ENCODE measurements at regions not wholly inside any gene's neighbourhood (a gene's known extent, or its start where the extent isn't known, plus 50 kb on each side); places are given as distances from the start of the nearest gene placed in this dataset.

DNA sequence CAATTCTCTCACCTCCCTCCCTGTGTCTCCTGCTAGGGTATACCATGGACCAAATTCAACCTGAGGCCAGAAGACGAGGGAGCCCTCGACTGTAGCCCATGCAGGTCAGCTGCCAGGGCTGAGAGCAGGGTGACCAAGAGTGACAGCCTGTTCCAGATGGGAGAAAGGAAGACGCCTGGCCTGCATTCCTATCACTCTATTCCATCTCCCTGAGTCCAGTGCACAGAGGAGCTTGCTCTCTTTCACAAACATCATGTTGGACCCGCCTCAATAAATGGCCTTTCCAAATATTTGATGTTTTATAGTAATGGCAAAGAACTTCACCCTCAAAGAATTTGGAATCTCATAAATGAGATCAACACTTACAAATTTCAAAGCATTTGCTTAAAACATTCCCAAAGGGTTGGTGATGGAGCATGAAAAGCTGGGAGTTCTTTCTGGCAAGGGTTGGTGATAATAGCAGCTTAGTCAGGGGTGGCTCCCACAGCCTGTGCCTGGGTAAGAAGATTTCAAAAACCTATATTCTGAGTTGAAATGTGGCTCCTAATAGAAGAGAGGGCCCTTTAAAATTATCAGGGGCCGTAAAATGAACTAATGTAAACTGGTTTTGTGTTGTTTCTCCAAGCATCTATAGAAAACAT, 393.1 kb downstream of the EFNA5 start:
- TF ChIP-seq, protein P1, sequence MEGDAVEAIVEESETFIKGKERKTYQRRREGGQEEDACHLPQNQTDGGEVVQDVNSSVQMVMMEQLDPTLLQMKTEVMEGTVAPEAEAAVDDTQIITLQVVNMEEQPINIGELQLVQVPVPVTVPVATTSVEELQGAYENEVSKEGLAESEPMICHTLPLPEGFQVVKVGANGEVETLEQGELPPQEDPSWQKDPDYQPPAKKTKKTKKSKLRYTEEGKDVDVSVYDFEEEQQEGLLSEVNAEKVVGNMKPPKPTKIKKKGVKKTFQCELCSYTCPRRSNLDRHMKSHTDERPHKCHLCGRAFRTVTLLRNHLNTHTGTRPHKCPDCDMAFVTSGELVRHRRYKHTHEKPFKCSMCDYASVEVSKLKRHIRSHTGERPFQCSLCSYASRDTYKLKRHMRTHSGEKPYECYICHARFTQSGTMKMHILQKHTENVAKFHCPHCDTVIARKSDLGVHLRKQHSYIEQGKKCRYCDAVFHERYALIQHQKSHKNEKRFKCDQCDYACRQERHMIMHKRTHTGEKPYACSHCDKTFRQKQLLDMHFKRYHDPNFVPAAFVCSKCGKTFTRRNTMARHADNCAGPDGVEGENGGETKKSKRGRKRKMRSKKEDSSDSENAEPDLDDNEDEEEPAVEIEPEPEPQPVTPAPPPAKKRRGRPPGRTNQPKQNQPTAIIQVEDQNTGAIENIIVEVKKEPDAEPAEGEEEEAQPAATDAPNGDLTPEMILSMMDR (IDR thresholded peaks at IDR 0.05): no peak
- DNase-seq (ENCODE audit: low spot score): no peak
- Histone ChIP-seq H3K27ac (no peak overlapping the region), H3K4me3 (no peak overlapping the region)

DNA sequence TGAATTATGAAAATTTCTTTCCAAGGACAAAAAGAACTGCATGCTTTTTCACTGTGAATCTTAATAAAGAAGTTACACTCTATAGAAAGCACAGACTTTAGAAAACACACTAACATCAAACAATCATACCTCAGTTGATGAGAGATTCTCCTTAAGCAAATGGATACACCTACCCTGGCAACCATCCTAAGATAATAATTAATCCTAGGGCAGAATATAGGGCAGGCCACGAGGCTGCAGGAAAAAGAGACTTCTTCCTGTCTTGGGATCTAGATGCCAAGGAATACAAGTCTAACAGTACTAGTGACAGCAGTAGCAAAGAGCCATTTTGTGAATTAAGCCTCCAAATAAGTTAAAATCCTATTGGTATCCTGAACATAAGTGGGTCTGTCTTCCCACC, 395.4 kb downstream of the EFNA5 start:
- DNase-seq (ENCODE audit: low spot score): no peak
- no peak overlapping the region for H3K27ac ChIP-seq
- TF ChIP-seq, protein P1 (IDR thresholded peaks at IDR 0.05): no peak

DNA sequence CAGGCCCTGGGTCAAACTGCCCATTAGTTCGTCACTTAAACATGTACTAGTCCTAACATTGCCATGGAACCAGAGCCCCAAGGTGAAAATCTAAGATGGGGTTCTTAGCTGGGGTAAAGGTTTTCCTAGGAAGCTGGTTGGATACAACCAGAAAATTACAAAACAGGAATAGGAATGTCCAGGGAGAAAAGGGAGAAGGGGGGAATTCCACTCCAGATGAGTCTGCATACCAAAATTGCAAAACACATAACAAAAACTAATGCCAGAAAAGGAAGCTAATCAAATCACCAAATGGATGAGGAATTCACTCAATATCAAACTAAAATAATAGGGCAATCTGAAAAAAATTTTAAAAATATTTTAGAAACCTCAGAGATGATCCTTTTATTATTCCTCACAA, 396.2 kb downstream of the EFNA5 start:
- TF ChIP-seq, protein P1 (IDR thresholded peaks at IDR 0.05): no peak
- Histone ChIP-seq H3K27ac (no peak overlapping the region), H3K4me3 (no peak overlapping the region)
- DNase-seq (ENCODE audit: low spot score): no peak

More for the DNA sequence above, 395.4 kb downstream of the EFNA5 start:
- no peak overlapping the region for H3K4me3 ChIP-seq

DNA sequence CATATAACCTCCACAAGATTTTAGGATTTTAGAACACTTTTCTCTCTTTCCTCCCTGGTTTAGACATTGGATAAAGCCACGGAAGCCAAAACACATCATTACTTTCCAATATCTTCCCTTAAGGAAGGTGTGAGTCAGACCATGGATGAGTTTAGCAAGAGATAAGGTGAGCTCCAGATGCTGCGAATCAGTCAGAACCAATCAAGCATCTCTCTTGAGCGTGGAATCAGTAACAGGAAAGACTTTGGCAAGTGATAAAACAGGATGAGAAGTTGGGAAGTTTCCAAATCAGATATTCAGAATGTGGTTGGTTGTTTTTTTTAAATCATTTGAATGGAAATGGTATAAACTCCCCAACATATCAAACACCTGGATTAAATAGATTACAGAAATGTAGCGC, 397.8 kb downstream of the EFNA5 start:
- Histone ChIP-seq H3K4me3 (no peak overlapping the region), H3K27ac (no peak overlapping the region)
- TF ChIP-seq, protein P1 (IDR thresholded peaks at IDR 0.05): no peak
- no peak for DNase-seq (ENCODE audit: low spot score)

DNA sequence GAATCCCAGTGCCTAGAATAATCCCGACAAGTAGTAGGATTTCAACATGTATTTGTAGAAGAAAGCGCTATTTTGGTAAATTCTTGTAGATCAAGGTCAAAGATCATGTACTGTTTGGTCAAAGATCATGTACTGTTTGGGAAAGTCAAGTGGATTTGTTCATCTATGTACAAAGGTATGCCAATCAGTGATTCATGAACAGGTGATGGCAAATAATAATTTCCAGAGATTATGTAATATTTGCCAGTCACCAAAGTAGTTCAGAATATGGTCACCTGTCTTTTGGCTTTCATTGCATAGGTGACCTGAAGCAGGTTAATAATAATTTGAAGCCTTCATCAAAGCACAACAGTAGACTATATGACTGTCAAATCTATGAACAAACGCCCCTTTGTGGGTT, 398.2 kb downstream of the EFNA5 start:
- Histone ChIP-seq H3K4me3 (no peak overlapping the region), H3K27ac (no peak overlapping the region)
- TF ChIP-seq, protein P1 (IDR thresholded peaks at IDR 0.05): no peak
- DNase-seq (ENCODE audit: low spot score): no peak

DNA sequence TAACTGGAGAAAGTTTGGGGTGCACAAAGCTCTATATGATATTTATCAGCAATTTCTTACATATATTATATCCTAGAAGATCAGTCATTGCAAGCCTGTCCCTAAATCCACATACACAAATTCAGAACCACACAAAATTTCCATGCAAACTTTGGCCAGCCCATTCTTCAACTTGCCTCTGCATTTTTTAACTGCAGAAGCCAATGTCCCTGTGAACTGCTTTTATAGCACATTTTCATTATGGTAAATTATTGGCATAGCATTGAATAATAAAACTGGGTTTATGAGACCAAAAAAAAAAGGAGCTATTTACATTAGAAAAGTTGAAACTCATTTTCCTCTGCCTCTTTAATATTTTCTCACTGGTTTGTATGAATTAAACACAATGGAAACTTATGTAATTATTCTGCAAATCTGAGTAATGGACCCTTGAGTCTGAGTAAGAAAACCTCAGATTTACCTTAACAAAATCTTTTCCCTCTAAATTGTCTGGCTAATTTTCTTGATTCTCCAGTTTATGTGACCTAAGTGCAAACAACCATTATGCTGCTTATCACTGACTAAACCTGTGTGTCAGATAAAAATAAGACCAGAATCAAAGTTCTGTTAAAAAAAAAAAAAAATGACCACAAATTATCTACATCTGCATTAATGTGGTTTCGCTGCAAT, 398.9 kb downstream of the EFNA5 start:
- TF ChIP-seq, protein P1 (IDR thresholded peaks at IDR 0.05): no peak
- no peak for DNase-seq (ENCODE audit: low spot score)
- no peak overlapping the region for H3K4me3 ChIP-seq
- no peak overlapping the region for H3K27ac ChIP-seq

DNA sequence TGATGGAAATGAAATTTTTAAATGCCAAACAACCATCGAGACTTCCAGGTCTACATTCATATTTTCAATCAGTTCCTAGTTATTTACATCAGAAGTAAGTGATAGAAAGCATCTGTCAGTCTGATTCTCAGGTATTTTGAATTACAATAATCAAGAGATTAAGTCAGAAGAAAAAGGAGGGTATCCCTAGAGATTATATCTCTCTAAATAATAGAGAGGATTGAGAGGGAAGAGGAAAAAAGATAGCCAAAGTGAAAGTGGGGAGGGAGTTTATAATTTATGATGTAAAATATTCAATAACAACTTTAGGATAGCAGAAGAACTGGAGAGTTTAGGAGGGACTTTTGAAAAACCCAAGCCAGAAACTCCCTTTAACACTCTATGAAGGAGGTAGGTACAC, 400.2 kb downstream of the EFNA5 start:
- no peak for DNase-seq (ENCODE audit: low spot score)
- H3K27ac ChIP-seq: no peak overlapping the region
- no peak overlapping the region for H3K4me3 ChIP-seq
- TF ChIP-seq, protein P1 (IDR thresholded peaks at IDR 0.05): no peak
